ENCODE measurements at regions not wholly inside any gene's neighbourhood (a gene's known extent, or its start where the extent isn't known, plus 50 kb on each side); places are given as distances from the start of the nearest gene placed in this dataset.
"Not testable (repeated sequence)": the region's sequence is repeated elsewhere in the genome, so short reads cannot be mapped to it uniquely, and the experiment has no call there.

DNA sequence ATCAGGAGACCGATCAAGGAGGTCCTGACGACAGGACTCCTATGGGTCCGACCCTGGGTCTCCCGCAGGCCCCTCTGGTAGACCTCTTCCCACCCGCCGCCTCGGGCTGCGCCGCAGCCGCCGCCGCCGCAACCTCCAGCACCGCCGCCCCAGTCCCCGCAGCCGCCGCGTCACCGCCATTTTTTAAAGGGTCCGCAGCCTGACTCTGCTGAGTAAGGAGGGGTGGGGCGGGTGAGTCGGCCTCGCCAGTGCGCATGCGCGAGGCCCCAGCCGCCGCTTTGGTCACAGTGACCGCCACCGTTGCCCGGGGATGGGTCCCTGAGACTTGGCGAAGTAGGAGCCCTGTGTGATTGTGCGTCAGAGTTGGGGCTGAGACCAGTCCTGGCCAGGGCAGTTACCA is 1401.9 kb upstream of the PCDH10 start:
- TF ChIP-seq, protein P1, sequence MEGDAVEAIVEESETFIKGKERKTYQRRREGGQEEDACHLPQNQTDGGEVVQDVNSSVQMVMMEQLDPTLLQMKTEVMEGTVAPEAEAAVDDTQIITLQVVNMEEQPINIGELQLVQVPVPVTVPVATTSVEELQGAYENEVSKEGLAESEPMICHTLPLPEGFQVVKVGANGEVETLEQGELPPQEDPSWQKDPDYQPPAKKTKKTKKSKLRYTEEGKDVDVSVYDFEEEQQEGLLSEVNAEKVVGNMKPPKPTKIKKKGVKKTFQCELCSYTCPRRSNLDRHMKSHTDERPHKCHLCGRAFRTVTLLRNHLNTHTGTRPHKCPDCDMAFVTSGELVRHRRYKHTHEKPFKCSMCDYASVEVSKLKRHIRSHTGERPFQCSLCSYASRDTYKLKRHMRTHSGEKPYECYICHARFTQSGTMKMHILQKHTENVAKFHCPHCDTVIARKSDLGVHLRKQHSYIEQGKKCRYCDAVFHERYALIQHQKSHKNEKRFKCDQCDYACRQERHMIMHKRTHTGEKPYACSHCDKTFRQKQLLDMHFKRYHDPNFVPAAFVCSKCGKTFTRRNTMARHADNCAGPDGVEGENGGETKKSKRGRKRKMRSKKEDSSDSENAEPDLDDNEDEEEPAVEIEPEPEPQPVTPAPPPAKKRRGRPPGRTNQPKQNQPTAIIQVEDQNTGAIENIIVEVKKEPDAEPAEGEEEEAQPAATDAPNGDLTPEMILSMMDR (conservative IDR thresholded peaks at IDR 0.05; ENCODE audit: low read depth, low read length): not testable (repeated sequence)
- not testable (repeated sequence) for TF ChIP-seq EZH2 (IDR thresholded peaks at IDR 0.05; ENCODE audit: borderline replicate concordance, low read depth, low read length, poor library complexity, severe bottlenecking)

All from A673 (cell line).